Kasumi-1 (cell line): ENCODE measurements at regions not wholly inside any gene's neighbourhood (a gene's known extent, or its start where the extent isn't known, plus 50 kb on each side); places are given as distances from the start of the nearest gene placed in this dataset.
"Not testable (repeated sequence)": the region's sequence is repeated elsewhere in the genome, so short reads cannot be mapped to it uniquely, and the experiment has no call there.

ENCODE experiments used
- DNase-seq, 2 experiments: peaks; one replicate each; lab custom pipeline; 2025; lab: John Stamatoyannopoulos, UW

GRCh38 chr6:135129136-135129856, 51.8 kb upstream of the MYB start:
- DNase-seq = peak; percentile 42 to 68

DNA sequence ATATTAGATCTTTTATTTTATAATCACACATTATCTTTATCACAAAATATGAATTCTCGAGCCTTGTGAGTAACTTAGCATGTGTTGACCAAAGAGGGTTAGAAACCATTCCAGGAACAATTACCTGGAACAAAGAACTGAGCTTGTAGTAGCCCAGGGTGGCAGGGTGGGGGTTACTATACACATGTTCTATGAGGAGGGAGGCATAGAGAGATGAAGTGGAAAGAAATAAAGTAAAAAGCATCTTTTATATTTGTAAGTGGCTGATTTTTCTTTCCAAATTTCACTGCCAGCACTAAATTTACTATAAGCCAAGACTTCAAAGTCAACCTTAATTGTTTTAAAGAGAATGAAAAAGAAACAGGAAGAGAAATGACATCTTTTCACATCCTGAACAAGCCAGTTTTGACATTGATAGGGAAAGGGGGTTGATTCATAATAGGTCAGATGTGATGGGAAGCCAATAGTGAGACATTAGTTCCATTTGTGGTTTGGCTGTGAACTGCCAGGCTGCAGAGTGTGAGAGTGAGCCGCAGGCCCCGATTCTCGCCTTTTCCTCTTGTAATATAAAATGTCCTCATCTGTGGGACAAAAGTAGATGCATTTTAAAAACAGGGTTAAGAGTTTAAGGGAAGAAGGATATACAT, 52.7 kb upstream of the MYB start:
- DNase-seq = peak; percentile 18 to 38

DNA sequence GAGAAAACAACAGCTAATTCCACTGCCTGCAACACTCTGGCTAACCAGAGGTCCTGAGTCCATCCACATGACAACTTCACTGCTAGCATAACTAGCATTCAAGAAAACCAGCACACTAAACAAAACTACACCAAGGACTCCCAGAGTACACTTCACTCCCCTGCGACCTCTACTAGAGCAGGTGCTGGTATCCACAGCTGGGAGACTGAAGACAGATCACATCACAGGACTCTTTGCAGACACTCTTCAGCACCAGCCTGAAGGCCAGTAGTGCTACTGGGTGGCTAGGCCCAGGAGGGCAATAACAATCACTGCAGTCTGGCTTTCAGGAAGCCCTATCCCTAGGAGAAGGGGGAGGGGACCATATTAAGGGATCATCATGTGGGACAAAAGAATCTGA, 54.4 kb upstream of the MYB start:
- no peak for DNase-seq

- DNase-seq = no peak
These were observed 55.1 kb upstream of the MYB start for GRCh38 chr6:135126034-135126433.

- no peak for DNase-seq
These were observed 59.7 kb upstream of the MYB start for GRCh38 chr6:135121434-135121833.

DNA sequence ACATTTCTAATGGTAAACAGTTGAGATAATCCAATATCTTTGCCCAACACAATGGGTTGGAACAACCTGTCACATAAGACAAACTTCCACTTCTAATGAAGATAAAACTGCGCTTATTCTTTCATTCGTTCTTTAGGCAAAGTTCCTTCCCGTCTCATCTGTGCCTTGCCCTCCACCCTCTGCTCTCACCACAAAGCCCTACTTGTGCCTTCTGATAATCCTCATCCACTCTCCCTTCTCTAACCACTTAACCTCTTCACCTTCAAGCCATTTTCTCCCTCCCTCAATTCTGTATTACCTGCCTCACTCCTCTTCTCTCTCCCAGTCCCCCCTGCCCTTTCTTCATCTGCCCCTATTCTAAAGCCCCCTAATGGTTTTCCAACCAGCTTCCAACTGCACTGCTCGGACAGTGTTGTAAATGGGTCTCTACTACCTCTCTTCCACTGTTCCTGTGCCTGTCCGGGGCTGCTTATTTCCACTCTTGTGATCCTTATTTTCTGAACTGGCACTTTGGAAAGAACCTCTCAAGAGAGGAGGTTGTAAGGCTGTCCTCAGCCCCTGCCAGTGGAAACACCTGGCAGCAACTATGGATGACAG, 62.9 kb upstream of the MYB start:
- DNase-seq = no peak

DNA sequence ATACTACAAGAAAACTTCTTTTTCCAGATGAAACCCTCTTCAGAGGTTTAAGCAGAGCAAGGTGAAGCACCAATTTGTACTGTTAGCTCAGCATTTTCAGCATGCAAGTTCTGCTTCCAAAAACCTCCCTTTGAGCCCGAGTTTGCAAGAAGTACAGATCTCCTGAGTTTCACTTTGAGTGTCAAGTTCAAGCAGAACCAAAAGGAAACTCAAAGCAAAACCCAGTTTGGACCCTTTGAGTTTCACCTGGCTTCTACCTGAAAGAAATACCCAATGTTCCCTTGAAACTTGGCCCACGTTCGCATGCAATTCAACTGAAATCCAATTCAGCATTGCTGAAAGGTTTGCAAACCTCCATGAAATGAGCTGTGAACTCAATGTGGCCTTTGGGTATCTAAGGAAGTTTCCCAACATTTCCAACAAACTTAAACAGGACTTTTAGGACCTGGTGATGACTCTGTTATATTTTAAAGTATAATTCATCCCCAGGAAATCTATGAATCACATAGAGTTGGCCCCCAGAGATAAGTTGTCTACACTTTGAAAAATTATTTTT, 62.9 kb upstream of the HBS1L start:
- DNase-seq = no peak

- no peak for DNase-seq
These were observed 61.9 kb upstream of the HBS1L start for GRCh38 chr6:135116571-135116970.

DNA sequence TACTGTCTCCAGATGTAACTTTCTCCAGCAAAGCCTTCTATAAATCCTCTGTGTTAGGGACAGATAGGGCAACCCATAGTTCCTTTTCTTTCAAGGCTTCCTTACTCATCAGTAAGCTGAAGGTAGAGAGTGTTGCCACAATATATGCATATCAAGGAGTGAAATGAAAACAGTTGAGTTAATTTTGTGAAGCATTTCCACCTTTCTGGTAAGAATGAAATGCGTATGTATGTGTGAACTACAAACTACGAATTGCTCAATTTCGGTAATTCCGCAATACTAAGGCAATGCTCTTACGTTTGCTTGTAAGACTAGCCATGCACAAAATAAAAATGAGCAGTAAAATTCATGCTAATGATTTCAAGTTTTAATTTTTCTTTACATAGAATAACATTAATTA, 61.2 kb upstream of the HBS1L start:
- DNase-seq = no peak

DNA sequence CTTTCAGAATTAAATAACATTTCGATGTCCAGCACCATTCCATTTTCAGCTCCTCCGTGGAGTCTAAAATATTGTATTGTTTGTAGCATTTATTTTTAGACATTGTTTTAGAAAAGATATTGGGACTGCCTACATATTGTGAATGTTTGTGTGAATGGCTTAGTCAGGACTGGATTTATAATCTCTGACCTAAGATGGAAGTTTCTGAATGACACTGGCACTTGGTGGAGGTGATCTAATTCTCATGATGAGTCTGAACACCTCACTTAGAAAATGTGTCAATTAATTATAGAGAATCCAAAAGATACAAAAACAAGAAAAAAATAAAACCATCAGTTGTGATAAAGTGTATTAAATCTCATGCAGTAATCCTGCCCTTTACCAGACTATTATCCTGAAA, 60.8 kb upstream of the HBS1L start:
- DNase-seq = no peak

DNA sequence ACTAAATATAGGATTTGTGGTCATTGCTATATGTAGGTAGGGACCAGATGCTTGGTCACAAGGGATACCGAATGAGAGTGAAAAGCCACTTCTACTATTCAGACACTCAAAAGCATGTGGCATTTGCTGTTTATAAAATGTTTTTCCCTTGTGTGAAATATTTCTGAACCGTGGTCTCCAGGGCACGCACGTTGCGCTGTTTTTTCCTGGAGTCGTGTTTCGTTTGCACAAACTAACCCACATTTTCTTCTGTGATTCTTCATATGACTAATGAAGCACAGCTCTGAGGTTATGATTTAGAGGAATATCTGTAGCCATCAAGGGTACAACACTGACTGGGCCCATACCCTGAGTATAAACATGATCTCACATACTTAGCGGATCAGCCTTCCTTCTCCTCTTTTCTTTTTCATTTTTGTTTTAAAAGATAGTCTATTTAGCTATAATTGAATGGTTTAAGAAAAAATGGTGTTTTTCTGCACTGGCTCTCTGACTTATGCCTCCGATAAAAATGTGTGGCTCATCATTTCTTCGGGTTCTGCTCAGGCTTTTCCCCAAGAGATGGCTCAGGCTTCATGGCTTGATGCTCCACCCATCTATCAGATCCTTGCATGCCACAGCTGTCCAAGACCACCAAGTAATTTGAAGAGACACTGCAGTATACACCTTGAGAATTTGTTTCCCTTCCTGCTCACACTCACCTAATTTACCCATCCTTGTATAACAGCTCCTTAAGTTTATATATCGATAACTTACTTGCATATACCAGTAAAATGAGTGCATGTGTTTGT, 59.9 kb upstream of the HBS1L start:
- DNase-seq = no peak

- DNase-seq = no peak
These were observed 59.2 kb upstream of the HBS1L start for GRCh38 chr6:135113860-135114259.

GRCh38 chr6:135112951-135113350, 58.3 kb upstream of the HBS1L start:
- not testable (repeated sequence) for DNase-seq

GRCh38 chr6:135110261-135110781, 55.7 kb upstream of the HBS1L start:
- not testable (repeated sequence) for DNase-seq

GRCh38 chr6:135109761-135110160, 55.1 kb upstream of the HBS1L start:
- DNase-seq = no peak

DNA sequence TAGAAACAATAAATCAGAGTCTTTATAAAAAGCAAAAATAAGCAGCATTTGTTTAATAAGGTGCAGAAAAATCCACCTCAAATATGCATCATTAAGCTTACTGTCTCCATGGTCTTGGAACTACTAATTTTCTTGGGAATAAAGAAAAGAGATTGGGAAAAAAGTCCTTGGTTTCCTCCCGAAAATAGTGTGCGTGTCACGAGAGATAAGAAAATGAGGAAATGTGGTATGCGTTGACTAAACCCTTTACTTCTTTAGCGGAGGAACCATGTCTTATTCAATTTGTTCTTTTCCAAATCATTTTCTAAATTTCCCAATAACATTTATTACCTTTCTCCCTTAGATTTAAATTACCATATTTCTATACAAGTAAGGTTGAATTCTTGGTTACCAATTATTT, 54.1 kb upstream of the HBS1L start:
- DNase-seq = no peak

GRCh38 chr6:135106611-135107010, 52.0 kb upstream of the HBS1L start:
- no peak for DNase-seq

- DNase-seq = no peak
These were observed 51.1 kb upstream of the HBS1L start for GRCh38 chr6:135105710-135106109.

DNA sequence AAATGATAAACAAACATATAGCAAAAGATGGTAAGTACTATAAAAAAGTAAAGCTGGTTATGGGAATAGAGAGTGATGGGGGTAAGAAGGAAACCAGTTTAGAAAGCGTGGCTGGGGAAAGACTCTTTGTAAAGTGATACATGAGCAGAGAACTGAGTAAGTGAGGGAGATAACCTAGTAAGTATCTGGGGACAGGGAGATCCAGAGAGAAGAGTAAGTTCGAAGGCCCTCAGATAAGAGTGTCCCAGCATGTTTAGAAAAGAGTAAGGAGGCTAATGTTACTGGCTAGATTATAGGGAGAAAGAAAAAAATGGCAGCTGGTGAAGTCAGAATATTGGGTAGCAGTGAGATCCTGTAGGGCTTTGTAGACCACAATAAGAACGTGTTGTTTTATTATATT, 50.7 kb upstream of the HBS1L start:
- DNase-seq = no peak
